H1 (cell line): ENCODE measurements at regions not wholly inside any gene's neighbourhood (a gene's known extent, or its start where the extent isn't known, plus 50 kb on each side); places are given as distances from the start of the nearest gene placed in this dataset.

Experiments
- CTCF ChIA-PET: fragments of 300-600 bp; sonication (Branson Sonifier 250); formaldehyde crosslinking; loops from one replicate; lab custom pipeline; 2021; ENCODE audit not compliant: partially characterized antibody; lab: Charles Lee
- POLR2A ChIA-PET: fragments of 300-600 bp; sonication (Branson Sonifier 250); formaldehyde crosslinking; loops from one replicate; lab custom pipeline; 2021; ENCODE audit warnings: inconsistent platforms; ENCODE audit not compliant: partially characterized antibody; lab: Charles Lee
- DNase-seq, 2 experiments: peaks; one replicate each; pipeline versions ENCODE4 v3.0.0 to v3.0.0-alpha.2; 2010 to 2022; ENCODE audit warnings: low spot score in 2 of 2, low read depth in 1 of 2, mixed read lengths in 1 of 2
- FAIRE-seq: peaks from 2 replicates; lab custom pipeline; 2011; peaks lifted over from hg19 to GRCh38; lab: Jason Lieb, UNC
- H2AFZ ChIP-seq: 2 replicates; pipeline ENCODE4 v1.8.1; 2012; ENCODE audit warnings: low read length, inconsistent platforms
- H2AK5ac ChIP-seq: 2 replicates; pipeline ENCODE4 v1.6.1; 2013; ENCODE audit warnings: low read depth, low read length
- H2BK120ac ChIP-seq: replicated peaks from 2 replicates; pipeline ENCODE3; 2013; ENCODE audit warnings: low read depth, low read length, inconsistent platforms
- H2BK12ac ChIP-seq: 2 replicates; pipeline ENCODE4 v1.6.1; 2013; ENCODE audit warnings: low read depth, low read length
- H2BK15ac ChIP-seq: 2 replicates; pipeline ENCODE4 v1.6.1; 2013; ENCODE audit warnings: low read length
- H2BK20ac ChIP-seq: 2 replicates; pipeline ENCODE4 v1.6.1; 2013; ENCODE audit warnings: low read length
- H2BK5ac ChIP-seq: 2 replicates; pipeline ENCODE4 v1.6.1; 2013; ENCODE audit warnings: low read depth, low read length
- H3K14ac ChIP-seq: 2 replicates; pipeline ENCODE4 v1.6.1; 2013; ENCODE audit warnings: inconsistent platforms; ENCODE audit not compliant: insufficient read length
- H3K18ac ChIP-seq: 2 replicates; pipeline ENCODE4 v1.6.1; 2013; ENCODE audit warnings: low read length; ENCODE audit errors: extremely low read depth
- H3K23ac ChIP-seq: 2 replicates; pipeline ENCODE4 v1.6.1; 2013; ENCODE audit warnings: inconsistent platforms; ENCODE audit not compliant: insufficient read length
- H3K23me2 ChIP-seq: 2 replicates; pipeline ENCODE4 v1.6.1; 2013; ENCODE audit warnings: low read depth, low read length
- H3K27ac ChIP-seq: 2 replicates; pipeline ENCODE4 v1.6.1; 2011; ENCODE audit warnings: low read depth, low read length, inconsistent platforms
- H3K27me3 ChIP-seq, 4 experiments: replicated peaks in 1 of 4; 1 replicate in 1 of 4; 2 replicates in 3 of 4; pipeline versions ENCODE4 v1.6.1 to v1.8.1; 2011 to 2013; ENCODE audit warnings: low read length in 3 of 4, mild to moderate bottlenecking in 3 of 4, inconsistent platforms in 2 of 4, mixed read lengths in 2 of 4, moderate library complexity in 1 of 4; ENCODE audit not compliant: control insufficient read depth in 3 of 4, insufficient read depth in 3 of 4; ENCODE audit errors: extremely low read depth in 1 of 4
- H3K36me3 ChIP-seq, 4 experiments: 2 replicates each; pipeline versions ENCODE4 v1.6.1 to v1.8.1; 2011 to 2013; ENCODE audit warnings: mild to moderate bottlenecking in 4 of 4, low read length in 3 of 4, moderate library complexity in 2 of 4, control low read depth in 1 of 4, inconsistent platforms in 1 of 4; ENCODE audit not compliant: insufficient read depth in 4 of 4, control insufficient read depth in 2 of 4
- H3K4ac ChIP-seq: replicated peaks from 2 replicates; pipeline ENCODE3; 2013; ENCODE audit warnings: low read length, low read depth, mixed read lengths, inconsistent platforms; ENCODE audit not compliant: insufficient read length
- H3K4me1 ChIP-seq, 4 experiments: replicated peaks in 1 of 4; 1 replicate in 1 of 4; 2 replicates in 3 of 4; pipeline versions ENCODE4 v1.6.1 to v1.8.1; 2011 to 2013; ENCODE audit warnings: low read length in 3 of 4, inconsistent platforms in 2 of 4, mixed read lengths in 1 of 4; ENCODE audit not compliant: insufficient read depth in 4 of 4, control insufficient read depth in 3 of 4
- H3K4me2 ChIP-seq, 2 experiments: 2 replicates each; pipeline versions ENCODE4 v1.6.1 to v1.8.1; 2011 to 2013; ENCODE audit warnings: low read depth in 2 of 2, low read length in 2 of 2, control low read depth in 1 of 2, inconsistent platforms in 1 of 2, mild to moderate bottlenecking in 1 of 2; ENCODE audit not compliant: insufficient read depth in 1 of 2
- H3K4me3 ChIP-seq, 4 experiments: fragments of 200-600, 300-600 bp in 1 of 4; sonication (generic), shearing (Covaris generic), sonication (Bioruptor Twin) in 1 of 4; 2 replicates each; pipeline versions ENCODE4 v1.5.1 to v1.8.1; 2011 to 2016; ENCODE audit warnings: low read length in 4 of 4, low read depth in 3 of 4, control low read depth in 2 of 4, inconsistent platforms in 2 of 4, mild to moderate bottlenecking in 2 of 4, mixed read lengths in 1 of 4, moderate library complexity in 1 of 4; ENCODE audit not compliant: insufficient read depth in 2 of 4; ENCODE audit errors: extremely low read depth in 1 of 4
- H3K56ac ChIP-seq: replicated peaks from 2 replicates; pipeline ENCODE3; 2013; ENCODE audit warnings: low read depth, mild to moderate bottlenecking, mixed read lengths, low read length, inconsistent platforms; ENCODE audit not compliant: insufficient read length
- H3K79me1 ChIP-seq: 2 replicates; pipeline ENCODE4 v1.6.1; 2013; ENCODE audit warnings: low read depth, low read length, control low read depth
- H3K79me2 ChIP-seq, 2 experiments: 2 replicates each; pipeline versions ENCODE4 v1.6.1 to v1.8.1; 2012 to 2013; ENCODE audit warnings: low read length in 2 of 2, mild to moderate bottlenecking in 2 of 2, inconsistent platforms in 1 of 2; ENCODE audit not compliant: insufficient read depth in 2 of 2, control insufficient read depth in 1 of 2
- H3K9ac ChIP-seq, 4 experiments: replicated peaks in 1 of 4; 1 replicate in 1 of 4; 2 replicates in 3 of 4; pipeline versions ENCODE4 v1.6.1 to v1.8.1; 2011 to 2013; ENCODE audit warnings: low read depth in 3 of 4, low read length in 3 of 4, control low read depth in 2 of 4, mild to moderate bottlenecking in 2 of 4, moderate library complexity in 2 of 4, inconsistent platforms in 1 of 4; ENCODE audit errors: extremely low read depth in 1 of 4
- H3K9me3 ChIP-seq, 2 experiments: 2 replicates each; pipeline versions ENCODE4 v1.6.1 to v1.8.1; 2012 to 2013; ENCODE audit warnings: mild to moderate bottlenecking in 2 of 2, moderate library complexity in 2 of 2, control low read depth in 1 of 2, inconsistent platforms in 1 of 2, low read depth in 1 of 2, low read length in 1 of 2, mixed read lengths in 1 of 2; ENCODE audit not compliant: insufficient read depth in 2 of 2
- H4K20me1 ChIP-seq, 2 experiments: replicated peaks in 1 of 2; 2 replicates each; pipeline versions ENCODE3 to v1.8.1; 2011 to 2013; ENCODE audit warnings: inconsistent platforms in 2 of 2, low read length in 2 of 2, mild to moderate bottlenecking in 1 of 2; ENCODE audit not compliant: insufficient read depth in 2 of 2, control insufficient read depth in 1 of 2
- H4K5ac ChIP-seq: 2 replicates; pipeline ENCODE4 v1.6.1; 2013; ENCODE audit warnings: low read length, low read depth, mixed read lengths, inconsistent platforms; ENCODE audit not compliant: insufficient read length
- H4K8ac ChIP-seq: 2 replicates; pipeline ENCODE4 v1.8.0; 2013; ENCODE audit warnings: mild to moderate bottlenecking, moderate library complexity, low read length, inconsistent platforms; ENCODE audit not compliant: insufficient read depth; ENCODE audit errors: extremely low read depth
- H4K91ac ChIP-seq: replicated peaks from 2 replicates; pipeline ENCODE3; 2013; ENCODE audit warnings: low read length, mixed read lengths, inconsistent platforms; ENCODE audit not compliant: insufficient read length
- ATF2 ChIP-seq: IDR thresholded peaks from 2 replicates; pipeline ENCODE4 v1.6.1; 2012; ENCODE audit warnings: low read length, inconsistent platforms
- CBX5 ChIP-seq: fragments of 300-800, 300-1000 bp; sonication (generic); IDR thresholded peaks from 2 replicates; pipeline ENCODE4 v1.7.1; 2016; ENCODE audit warnings: antibody characterized with exemption, low read length, low read depth
- CEBPB ChIP-seq: IDR thresholded peaks from 2 replicates; pipeline ENCODE4 v1.6.1; 2012; ENCODE audit warnings: low read depth, low read length
- CREB1 ChIP-seq: IDR thresholded peaks from 2 replicates; pipeline ENCODE4 v1.6.1; 2012; ENCODE audit warnings: inconsistent platforms
- EGR1 ChIP-seq: IDR thresholded peaks from 2 replicates; pipeline ENCODE4 v1.6.1; 2011; ENCODE audit warnings: low read depth, low read length, borderline replicate concordance
- HDAC2 ChIP-seq, 2 experiments: fragments of 300-600 bp in 1 of 2; sonication (generic) in 1 of 2; IDR thresholded peaks; 2 replicates each; pipeline ENCODE4 v1.6.1; 2011 to 2012; ENCODE audit warnings: low read depth in 2 of 2, low read length in 2 of 2, mild to moderate bottlenecking in 2 of 2, moderate library complexity in 2 of 2, borderline replicate concordance in 1 of 2, inconsistent platforms in 1 of 2
- HDAC6 ChIP-seq: IDR thresholded peaks from one replicate; pipeline ENCODE4 v1.7.1; 2012; ENCODE audit warnings: low read depth, mild to moderate bottlenecking, inconsistent platforms, low read length, moderate library complexity
- RAD21 ChIP-seq, 2 experiments: IDR thresholded peaks in 1 of 2; conservative IDR thresholded peaks in 1 of 2; 2 replicates each; pipeline ENCODE4 v1.6.1; 2011; ENCODE audit warnings: low read depth in 2 of 2, low read length in 2 of 2, improper control_type of control experiment in 1 of 2, inconsistent platforms in 1 of 2, mild to moderate bottlenecking in 1 of 2, moderate library complexity in 1 of 2
- RBBP5 ChIP-seq: IDR thresholded peaks from 2 replicates; pipeline ENCODE4 v1.7.1; 2012; ENCODE audit warnings: low read depth, mild to moderate bottlenecking, inconsistent platforms, low read length, moderate library complexity, borderline replicate concordance
- RXRA ChIP-seq: IDR thresholded peaks from 2 replicates; pipeline ENCODE4 v1.6.1; 2011; ENCODE audit warnings: low read depth, mild to moderate bottlenecking, low read length, moderate library complexity; ENCODE audit not compliant: insufficient read depth
- SP4 ChIP-seq: IDR thresholded peaks from 2 replicates; pipeline ENCODE4 v1.6.1; 2012; ENCODE audit warnings: low read length, inconsistent platforms
- TAF1 ChIP-seq: IDR thresholded peaks from 2 replicates; pipeline ENCODE4 v1.6.1; 2011; ENCODE audit warnings: mild to moderate bottlenecking, low read depth, low read length
- TBP ChIP-seq: IDR thresholded peaks from 2 replicates; pipeline ENCODE4 v1.6.1; 2011; ENCODE audit warnings: low read depth, low read length, improper control_type of control experiment
- TCF12 ChIP-seq: IDR thresholded peaks from 2 replicates; pipeline ENCODE4 v1.6.1; 2011; ENCODE audit warnings: low read depth, mild to moderate bottlenecking, low read length
- WGBS, 2 experiments: shearing (Covaris generic) in 1 of 2; methylation state at CpG; one replicate each; pipeline versions ENCODE4 v1.1.6 to v1.1.7; 2013 to 2015; ENCODE audit warnings: low lambda C conversion rate in 2 of 2, mixed read lengths in 2 of 2, inconsistent platforms in 1 of 2, low coverage in 1 of 2, missing lambda C conversion rate in 1 of 2; ENCODE audit not compliant: insufficient replicate concordance in 2 of 2, insufficient coverage in 1 of 2, insufficient read length in 1 of 2; ENCODE audit errors: extremely low coverage in 1 of 2, missing lambda C conversion rate in 1 of 2; 5-methylcytosine and 5-hydroxymethylcytosine counted together

GRCh38 chr10:130493021-130493420 lies 356.8 kb downstream of the GLRX3 start:
- no peak overlapping the region for H4K5ac ChIP-seq
- H3K4ac ChIP-seq, result no peak overlapping the region
- no peak overlapping the region for H3K4me3 ChIP-seq
- H3K23ac ChIP-seq, result no peak overlapping the region
- H2AK5ac ChIP-seq, result no peak overlapping the region
- H3K23me2 ChIP-seq, result no peaks in the 10 kb centered on the region
- no peak overlapping the region for H2BK120ac ChIP-seq
- TF ChIP-seq EGR1, result no peak
- TF ChIP-seq TCF12, result no peak
- TF ChIP-seq TAF1, result no peak
- TF ChIP-seq RBBP5, result no peak
- TF ChIP-seq RXRA, result no peak
- no peak for TF ChIP-seq CBX5
- no peak for TF ChIP-seq RAD21 (IDR thresholded peaks at IDR 0.05 in 1 of 2, conservative IDR thresholded peaks at IDR 0.05 in 1 of 2; ENCODE audit: low read depth in 2 of 2, low read length in 2 of 2)
- no peak for TF ChIP-seq HDAC2 (IDR thresholded peaks at IDR 0.05; ENCODE audit: borderline replicate concordance in 1 of 2, low read depth in 2 of 2, low read length in 2 of 2)
- no peak for TF ChIP-seq TBP
- no peak for TF ChIP-seq SP4
- TF ChIP-seq HDAC6, result no peak
- no peak for TF ChIP-seq CEBPB
- no peak for TF ChIP-seq CREB1
- no peak for TF ChIP-seq ATF2
- 92% methylated on average over 13 of the region's 13 CpGs; no CpG with 5 or more reads in 1 of the 2 experiments for WGBS, 2 experiments
- no peaks in the 10 kb centered on the region; a peak in 1 of 7 replicates for H3K4me1 ChIP-seq
- no peak overlapping the region for H2BK12ac ChIP-seq
- H4K20me1 ChIP-seq, result no peaks in the 10 kb centered on the region
- no peak overlapping the region for H3K14ac ChIP-seq
- ChIA-PET CTCF (no interaction called here), POLR2A (no interaction called here)
- H3K27ac ChIP-seq, result no peak overlapping the region
- H3K4me2 ChIP-seq, result no peak overlapping the region
- H3K9me3 ChIP-seq, result no peaks in the 10 kb centered on the region; a peak in 1 of 4 replicates
- H3K9ac ChIP-seq, result no peak overlapping the region
- H3K79me1 ChIP-seq, result no peaks in the 10 kb centered on the region
- H3K36me3 ChIP-seq, result no peaks in the 10 kb centered on the region
- FAIRE-seq (no peak), DNase-seq (no peak)
- H2AFZ ChIP-seq, result no peak overlapping the region
- peak overlapping the region; percentile 81; the same call in 1 of the 2 replicates for H2BK15ac ChIP-seq
- no peak overlapping the region for H3K56ac ChIP-seq
- no peaks in the 10 kb centered on the region for H3K79me2 ChIP-seq
- no peak overlapping the region for H3K18ac ChIP-seq
- no peak overlapping the region for H2BK5ac ChIP-seq
- no peak overlapping the region for H4K8ac ChIP-seq
- H3K27me3 ChIP-seq, result no peaks in the 10 kb centered on the region
- H2BK20ac ChIP-seq, result no peak overlapping the region
- no peak overlapping the region for H4K91ac ChIP-seq
